DMS 273 (cell line): ENCODE measurements at regions not wholly inside any gene's neighbourhood (a gene's known extent, or its start where the extent isn't known, plus 50 kb on each side); places are given as distances from the start of the nearest gene placed in this dataset.

Experiments
- DNase-seq: peaks from one replicate; lab custom pipeline; 2025; ENCODE audit not compliant: unreplicated experiment; lab: John Stamatoyannopoulos, UW

DNA sequence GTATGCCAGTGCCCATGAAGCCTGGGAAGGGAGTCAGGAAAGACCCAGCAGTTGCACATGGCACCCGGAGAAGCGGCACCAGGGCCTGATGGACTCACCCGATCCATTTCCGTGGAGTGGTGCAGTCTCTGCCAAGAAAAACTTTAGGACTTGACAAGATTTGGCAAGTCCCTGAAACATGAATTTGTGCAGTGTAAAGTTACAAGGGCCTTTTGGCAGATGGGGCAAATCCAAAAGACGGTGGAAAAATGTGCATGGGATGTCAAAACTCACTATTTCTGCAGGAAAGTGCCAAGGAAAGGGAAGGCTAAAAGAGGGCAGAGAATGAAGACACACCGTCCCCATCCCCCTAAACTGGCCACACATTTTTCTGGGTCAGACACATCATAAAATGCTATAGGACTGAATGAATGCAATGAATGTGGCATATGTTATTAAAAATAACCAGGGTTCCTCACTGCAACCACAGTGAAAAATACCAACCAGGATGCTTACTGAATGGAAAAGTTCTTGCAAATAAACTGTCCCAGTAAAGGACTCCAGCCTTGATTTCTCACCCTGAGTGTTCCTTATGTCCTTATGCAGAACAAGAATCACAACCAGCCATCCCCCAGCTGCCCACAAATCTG is 173.5 kb upstream of the SIX2 start:
- DNase-seq, result peak; percentile 24

DNA sequence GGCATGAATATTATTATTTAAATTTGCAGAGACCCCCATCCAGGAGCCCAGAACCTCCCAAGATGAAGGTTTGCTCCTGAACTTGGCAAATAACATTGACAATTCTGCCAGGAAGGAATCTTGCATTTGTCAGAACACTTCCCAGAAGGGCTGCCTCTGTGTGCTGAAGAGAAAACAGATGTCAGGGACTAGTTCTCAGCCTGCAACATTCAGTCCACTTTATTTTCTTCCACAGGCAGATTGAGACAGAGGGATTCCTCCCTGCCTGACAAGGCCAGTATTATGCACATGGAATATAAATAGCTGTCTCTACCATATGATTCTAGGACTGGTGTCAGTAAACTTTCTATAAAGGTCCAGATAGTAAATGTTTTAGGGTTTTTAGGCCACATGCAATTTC is 171.5 kb upstream of the SIX2 start:
- peak; percentile 10 for DNase-seq

DNA sequence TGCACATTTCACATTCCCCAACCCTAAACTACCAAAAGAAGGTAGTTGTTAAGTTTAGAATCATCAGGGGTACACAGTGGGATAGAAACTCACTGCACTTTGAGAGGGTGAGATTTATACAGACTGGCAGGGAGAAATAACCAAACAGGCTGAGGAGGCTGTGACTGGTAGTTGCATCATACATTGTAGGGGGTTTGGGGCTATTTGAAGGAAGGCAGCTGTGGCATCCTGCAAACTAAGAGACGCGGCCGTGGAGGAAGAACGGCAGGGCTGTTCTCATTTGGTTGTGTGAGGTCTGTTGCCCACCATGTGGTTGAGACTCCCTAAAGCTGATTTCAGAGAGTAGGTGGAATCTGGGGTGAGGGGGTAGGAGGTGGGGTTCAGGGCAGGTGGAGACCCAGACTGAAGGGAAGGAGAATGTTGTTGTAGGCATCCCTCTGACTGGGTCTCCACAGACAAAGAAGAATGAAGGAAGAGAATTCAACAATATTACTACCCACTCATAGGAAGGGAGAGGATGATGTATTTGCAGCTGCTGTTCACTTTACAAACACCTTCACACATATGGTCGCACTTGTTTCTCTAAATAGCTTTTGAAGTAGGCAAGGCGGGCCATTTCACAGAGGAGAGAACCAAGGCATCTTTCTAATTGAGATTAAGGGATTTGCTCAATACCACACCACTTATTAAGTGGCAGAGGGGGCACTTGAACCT is 170.9 kb upstream of the SIX2 start:
- DNase-seq, result no peak

DNA sequence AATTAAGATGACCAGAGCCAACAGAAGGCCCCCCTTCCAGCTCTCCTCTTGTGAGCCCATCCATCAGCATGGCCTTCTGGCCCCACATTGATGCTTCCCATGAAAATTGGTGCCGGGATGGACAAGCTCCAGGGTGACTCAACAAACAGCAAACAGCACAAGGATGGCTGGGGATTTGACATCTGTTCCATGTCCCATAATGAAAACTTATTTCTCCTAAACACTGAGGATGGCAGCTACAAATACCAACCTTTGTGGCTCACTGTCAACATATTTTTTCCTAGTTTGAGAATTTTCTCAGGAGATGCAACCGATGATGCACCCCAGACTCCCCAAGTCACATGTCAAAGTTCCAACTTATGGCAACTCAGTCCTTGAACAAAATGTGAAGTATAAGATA is 169.6 kb upstream of the SIX2 start:
- peak; percentile 19 for DNase-seq

DNA sequence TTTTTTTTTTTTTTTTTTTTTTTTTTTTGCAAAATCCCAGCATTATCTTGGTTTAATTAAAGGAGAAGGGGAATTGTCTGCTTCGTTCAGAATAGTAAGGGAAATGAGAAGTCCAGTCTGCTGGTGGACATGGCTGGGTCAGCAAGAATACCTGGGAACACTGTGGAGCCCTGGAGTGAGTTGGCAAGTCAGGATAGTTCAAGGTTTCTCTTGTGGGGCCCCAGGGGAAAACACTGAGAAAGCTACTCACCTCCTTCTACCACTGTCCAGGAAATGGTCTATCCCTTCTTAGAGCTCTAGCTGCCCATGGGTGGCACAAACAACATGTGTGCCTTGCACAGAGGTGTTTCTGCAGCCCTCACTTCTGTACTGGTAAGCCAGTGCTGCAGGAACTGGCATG is 169.1 kb upstream of the SIX2 start:
- DNase-seq, result no peak

DNA sequence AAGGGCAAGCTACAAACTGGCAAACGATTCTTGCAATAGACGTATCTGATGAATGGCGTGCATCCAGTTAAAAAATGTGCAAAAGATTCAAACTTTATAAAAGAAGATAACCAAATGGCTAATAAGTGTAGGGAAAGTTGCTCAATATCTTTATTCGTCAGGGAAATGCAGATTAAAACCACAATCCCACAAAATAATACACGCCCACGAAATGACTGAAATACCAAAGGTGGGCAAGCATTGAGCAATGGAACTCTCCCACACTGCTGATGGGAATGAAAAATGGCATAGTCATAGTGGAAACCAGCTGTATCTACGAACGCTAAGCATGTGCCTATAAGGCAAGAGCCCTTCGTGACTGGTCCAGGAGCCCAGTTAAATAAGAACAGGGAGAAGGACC is 168.6 kb upstream of the SIX2 start:
- no peak for DNase-seq

DNA sequence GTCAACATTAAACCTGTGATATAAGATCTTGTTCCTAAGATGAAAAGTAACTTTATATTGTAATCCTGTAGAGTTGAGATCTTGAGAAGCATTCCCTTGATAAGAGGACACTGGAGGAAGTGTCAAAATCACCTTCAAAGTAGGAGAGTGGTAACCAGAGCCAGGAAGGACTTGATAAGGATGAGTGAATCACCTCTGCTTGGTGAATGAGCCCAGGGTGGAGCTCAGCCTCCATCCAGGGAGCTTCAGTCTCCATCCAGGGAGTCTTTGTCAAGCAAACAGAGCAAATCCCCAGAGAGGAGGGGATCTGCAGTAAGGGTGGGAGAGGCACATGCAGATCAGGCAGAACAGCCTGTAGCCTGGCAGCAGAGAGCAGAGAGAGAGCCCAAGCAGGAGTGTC is 167.1 kb upstream of the SIX2 start:
- no peak for DNase-seq

DNA sequence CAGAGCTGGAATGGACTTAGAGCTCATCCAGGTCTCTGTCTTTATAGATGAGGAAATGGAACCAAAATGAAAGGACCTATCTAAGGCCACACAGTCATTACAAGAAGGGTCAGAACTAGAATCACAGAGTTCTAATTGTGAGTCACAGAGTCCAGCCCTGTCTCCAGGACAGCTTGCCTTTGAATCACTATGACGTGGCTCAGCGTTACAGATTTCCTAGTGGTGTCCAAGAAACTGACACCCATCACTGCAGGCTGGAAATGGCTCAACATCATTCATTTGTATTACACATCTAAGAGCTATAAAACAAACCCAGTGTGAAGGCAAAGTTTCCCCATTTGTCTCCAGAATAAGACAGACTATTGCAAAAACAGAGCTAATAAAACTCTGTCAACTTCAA is 164.3 kb upstream of the SIX2 start:
- peak; percentile 8 for DNase-seq

DNA sequence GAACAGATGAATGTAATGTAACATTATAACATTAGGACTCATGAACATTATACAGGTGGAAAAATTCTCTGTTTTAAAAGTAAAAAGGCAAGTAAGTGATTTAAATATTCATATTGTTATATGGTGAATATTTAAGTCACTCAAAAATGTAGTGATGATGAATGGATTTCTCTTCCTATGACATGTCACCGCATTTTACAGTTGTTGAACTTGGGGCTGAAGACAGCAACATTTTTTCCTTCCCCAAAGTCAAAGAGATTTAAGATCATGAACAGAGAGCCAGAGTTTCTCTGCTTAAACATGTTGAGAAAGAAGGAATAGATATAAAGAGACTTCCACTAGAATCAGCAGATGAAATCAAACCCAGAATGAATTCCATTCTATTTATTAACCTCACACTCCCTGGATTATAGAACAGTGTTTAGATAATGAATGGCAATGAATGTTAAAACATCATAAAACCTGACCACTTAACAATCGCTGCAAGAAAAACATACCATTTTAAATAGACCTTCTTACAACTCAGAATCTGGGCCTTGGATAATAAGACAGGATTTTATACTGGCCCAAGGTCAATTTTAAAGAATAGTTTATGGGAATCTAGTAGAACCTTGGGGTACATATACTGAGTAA is 163.6 kb upstream of the SIX2 start:
- no peak for DNase-seq

DNA sequence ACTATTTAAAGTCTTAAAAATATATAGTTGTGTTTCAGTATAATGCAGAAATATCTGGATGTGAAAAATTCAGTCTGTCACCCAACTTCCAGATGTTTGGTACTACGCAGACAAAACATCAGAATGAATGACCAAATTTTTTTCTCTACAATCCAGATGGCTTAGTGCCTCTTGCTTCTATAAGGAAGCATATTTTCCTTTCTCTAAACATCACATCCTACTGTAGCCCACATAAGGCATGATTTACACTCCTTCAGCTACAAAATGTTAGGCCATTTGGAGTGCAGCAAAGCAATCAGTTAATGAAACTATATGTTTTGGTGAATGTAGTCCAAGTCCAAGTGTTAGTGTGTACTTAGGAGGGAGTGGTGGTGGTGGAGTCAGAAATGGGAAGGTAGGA is 162.9 kb upstream of the SIX2 start:
- DNase-seq, result no peak

DNA sequence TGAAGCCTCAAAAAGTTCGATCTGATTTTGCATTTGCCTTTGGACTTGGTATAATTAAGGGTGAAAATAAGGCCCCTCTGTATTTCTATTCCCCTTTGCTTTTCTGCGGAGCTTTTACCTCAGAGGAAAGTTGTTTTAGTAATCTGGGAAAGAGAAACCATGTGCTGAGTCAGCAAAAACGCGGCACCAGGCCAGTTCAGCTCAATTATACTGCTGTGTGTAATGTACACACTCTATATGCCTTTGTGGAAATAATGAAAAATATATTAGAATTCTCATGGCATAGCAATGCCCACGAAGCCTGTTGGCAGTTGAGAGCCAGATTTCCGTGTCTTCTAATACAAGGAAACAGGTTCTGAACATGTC is 161.9 kb upstream of the SIX2 start:
- DNase-seq, result peak; percentile 30

DNA sequence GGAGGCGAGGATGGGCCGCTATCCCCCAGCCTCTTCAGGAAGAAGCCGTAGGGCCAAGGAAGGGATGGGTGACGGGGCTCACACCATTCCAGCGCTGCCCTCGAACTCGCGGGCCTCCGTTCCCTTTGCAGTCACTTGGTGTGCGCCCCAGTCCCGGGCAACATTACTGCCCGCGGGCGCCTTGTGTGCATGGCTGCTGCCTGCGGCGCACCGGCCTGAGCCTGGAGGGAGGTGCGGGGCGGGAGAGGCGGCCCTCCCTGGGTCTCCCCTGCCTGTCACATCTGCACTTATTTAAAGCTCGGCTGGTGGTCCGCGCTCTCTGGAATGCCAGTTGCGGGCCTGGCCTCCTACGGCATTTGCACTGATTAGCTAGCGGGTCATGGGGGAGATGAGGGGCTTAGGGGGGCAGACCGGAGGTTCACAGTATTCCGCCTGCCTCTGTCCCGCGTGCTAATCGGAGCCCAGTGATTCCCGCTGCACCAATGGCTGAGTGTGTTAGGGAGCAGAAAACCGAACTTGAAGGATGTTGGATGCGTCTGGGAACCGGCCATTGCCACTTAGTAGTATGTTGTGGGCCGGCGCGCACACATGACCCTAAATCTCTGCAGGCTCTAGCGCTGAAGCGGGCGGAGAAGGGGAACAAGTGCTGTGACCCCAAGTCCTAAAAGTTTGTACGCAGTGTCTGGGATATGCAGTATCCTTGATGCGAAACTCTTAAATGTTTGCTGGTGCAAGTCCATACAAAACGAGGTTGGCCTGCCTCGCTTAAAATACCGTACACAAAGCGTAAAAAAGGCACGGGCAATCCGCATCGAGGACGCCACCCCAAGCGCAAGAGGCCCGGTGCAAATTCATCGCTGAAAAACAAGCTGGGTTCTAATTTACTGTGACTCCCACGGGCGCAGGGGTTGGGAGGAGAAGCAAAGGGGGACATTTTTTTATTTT is 161.2 kb upstream of the SIX2 start:
- no peak for DNase-seq

DNA sequence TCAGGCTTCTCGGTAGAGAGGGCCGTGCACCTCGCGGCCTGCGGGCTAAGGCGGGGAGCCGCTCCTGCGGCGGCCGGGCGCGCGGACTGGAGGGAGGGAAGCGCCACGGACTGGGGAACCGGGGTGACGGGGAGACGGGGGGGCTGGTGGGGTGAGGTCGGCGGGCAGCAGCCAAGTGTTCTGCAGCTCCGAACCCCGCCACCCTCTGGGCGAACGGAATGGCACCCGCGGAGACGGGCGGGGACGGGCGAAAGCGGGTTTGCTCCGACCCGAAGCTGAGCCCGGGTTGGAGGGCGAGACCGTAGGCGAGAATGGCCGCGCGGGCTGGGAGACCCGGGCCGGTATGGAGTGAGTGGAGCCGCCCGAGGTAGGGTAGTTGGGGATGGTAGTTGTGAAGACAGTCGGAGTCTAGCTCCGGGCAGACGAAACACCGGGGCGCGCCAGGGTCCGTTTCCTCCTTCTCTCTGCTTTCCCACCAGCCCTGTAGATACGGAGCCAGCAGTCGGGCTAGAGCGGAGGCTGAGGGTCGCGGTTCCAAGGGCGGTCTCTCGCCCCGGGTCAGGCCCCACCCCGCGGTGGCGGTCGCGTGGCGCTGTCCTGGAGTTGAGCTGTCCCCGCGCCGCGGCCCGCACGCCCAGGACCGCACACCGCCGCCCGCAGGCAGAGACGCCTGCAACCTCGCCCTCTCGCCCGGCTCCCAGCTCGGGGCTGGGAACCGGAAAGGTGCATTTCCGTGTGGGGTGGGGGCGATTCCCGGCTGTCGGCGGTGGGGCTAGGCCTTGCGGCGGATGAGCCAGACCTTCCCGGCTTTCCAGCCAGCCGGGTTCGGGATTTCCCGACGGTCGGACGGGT is 160.3 kb upstream of the SIX2 start:
- peak; percentile 75 for DNase-seq

DNA sequence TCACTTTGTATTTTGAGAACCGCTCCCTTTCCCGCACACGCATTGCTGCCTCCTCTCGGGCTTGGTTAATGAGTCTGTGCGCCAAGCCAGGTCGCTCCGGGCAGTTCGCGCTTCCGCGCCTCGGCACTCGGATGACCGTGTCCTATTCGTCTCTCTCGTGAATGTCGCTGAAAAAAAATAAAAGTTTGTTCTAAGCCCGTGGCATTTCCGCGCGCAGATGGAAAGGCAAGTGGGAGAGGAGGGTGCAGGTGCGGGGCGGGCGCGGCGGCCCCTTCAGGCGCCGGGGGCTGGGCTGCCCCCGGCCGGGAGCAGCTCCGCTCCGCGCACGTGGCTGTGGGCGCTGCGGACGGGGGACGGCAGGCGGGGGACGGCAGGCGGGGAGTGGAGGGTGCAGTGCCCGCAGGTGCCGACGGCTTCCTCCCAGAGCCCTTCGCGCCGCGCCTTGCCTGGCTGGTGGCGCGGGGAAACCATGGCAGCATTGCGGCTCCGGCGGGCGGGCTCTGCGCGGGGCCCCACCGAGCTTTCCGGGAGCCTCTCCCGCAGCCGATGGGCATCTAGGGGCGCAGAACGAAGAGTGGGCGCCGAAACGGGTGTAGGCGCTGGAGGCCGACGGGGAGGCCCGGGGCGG is 159.6 kb upstream of the SIX2 start:
- DNase-seq, result peak; percentile 76

DNA sequence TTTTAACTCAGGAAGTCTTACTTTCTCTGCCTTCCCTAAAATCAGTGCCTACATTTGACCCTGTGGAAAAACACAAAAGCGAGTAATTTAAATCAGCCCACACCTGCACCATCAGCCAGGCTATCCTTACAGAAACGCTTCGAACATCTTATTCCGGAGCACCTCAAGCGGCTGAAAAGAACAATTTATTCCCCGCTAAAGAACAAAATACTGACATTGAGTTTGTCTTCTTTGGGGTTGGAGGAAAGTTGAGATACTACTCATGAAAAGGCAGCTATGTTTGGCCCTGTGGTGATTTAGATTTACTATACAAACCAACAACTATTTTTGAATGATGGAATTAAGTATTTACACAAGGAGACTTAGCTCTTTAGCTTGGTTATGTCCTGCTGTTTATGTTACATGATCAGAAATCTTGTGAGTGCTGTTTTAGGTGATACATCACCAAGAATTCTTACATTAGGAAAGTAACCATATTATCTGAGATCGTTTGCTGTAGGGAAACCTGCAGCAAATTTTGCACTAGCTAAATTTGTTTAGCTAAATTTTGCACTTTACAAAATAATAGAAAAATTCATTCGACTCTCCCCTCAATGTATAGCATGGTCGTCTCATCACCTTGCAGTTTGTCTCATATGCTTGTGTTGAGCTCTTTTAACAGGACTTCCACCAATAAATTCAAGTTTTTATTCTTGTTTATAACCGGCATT is 158.8 kb upstream of the SIX2 start:
- no peak for DNase-seq

DNA sequence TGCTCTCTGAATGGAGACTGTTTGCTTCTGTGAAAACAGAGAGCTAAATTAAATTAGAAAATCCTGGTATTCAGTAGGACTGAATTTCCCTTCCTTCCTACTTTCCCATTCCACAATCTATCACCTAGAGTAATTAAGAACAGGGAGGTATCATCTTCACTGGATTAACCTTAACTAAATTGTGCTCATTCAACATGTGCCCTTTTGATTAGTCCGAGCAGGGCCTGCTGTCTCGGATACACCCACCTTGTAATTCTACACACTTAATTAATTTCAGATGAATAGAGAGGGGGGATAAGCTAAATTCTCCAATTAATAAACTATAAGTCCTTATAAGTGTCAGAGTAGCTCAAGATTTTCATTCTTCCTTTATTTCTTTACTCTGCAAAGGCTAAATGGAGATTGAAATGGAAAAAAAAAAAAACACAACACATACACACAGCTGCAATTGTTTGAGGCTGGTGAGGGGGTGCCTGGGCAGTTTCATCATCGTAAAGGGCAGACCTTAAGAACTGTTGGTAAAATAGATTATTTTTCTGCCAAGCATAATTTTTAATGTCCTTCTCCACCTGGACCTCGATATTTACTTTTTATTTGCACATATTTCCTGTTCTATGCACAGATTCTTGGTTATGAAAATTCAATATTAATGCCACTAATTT is 157.1 kb upstream of the SIX2 start:
- no peak for DNase-seq

DNA sequence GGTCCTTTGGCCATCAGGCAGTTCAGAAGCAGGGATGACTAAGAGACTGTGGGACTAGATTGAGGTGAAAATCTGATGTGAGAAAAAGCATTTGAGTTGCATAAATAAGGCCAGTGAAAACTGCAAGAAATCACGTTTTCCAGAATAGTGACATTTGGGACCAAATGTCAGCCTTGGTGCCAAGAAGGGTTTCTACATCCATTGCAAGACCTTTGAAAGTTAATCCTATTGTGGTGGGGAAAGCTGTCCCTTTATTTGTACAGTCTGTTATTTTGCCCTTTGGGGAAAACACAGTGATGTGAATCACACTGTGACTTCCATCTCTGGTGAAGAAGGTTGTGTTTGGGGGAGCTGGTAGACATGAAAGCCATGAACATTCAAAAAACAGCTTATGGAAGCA is 153.5 kb upstream of the SIX2 start:
- DNase-seq, result no peak

DNA sequence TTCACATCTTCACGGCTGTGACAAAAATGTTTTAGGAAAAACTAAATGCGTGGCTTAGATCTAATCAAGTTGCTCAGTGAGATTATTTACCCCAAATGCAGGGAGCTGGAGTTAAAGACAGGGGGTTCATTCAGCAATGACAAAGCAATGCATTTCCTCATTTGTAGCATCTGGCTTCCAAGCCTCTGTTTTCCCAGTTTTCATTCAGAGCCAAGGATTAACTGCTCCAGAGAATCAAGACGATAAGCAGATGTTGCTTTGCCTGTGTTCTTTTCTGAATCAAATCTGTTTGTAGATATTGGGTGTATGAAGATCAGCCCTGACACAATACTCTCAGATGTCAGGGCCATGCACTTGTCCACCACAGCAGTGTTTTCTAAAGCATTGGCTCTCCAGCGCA is 147.4 kb upstream of the SIX2 start:
- DNase-seq, result peak; percentile 7

DNA sequence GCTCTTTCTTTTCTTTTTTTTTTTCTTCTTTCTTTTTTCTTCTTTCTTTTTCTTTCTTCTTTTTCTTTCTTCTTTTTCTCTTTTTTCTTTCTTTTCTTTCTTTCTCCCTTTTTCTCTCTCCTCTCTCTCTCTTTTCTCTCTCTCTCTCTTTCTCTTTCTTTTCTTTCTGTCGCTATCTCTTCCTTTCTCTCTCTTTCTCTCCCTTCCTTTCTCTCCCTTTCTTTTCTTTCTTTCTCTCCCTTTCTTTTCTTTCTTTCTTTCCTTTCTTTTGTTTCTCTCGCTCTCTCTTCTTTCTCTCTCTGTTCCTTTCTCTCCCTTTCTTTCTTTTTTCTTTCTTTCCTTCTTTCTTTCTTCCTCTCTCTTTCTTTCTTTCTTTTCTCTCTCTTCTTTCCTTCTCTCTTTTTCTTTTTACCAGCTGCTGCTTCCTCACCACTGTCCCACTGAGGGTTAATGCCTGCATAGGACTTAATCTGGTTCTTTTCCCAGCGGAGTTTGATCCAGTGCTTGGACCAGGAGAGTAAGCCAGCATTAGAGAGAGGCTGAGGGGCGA is 145.4 kb upstream of the SIX2 start:
- no peak for DNase-seq
